ENCODE measurements at regions not wholly inside any gene's neighbourhood (a gene's known extent, or its start where the extent isn't known, plus 50 kb on each side); places are given as distances from the start of the nearest gene placed in this dataset.

- Mint-ChIP-seq H3K36me3 (ENCODE audit: low read depth) (no peaks in the 10 kb centered on the region), H3K27ac (no peak overlapping the region), H3K9me3 (no peaks in the 10 kb centered on the region), H3K4me1 (ENCODE audit: low read depth) (peaks cover 5% of the 10 kb centered on the region), H3K4me3 (no peak overlapping the region), H3K27me3 (peaks cover 10% of the 10 kb centered on the region)
- intact Hi-C loops (cut with micrococcal nuclease) = no loop called here
These were observed 67.0 kb upstream of the SIMC1 start for GRCh38 chr5:176171171-176171760.

- Mint-ChIP-seq H3K4me3 (no peak overlapping the region), H3K27me3 (peaks cover 8% of the 10 kb centered on the region), H3K4me1 (ENCODE audit: low read depth) (peaks cover 5% of the 10 kb centered on the region)
These were observed 66.0 kb upstream of the SIMC1 start for GRCh38 chr5:176172246-176172645.

GRCh38 chr5:176173647-176174046 is 64.6 kb upstream of the SIMC1 start:
- Mint-ChIP-seq H3K27me3 (peaks cover 12% of the 10 kb centered on the region), H3K9me3 (no peaks in the 10 kb centered on the region), H3K36me3 (ENCODE audit: low read depth) (no peaks in the 10 kb centered on the region), H3K27ac (no peak overlapping the region), H3K4me3 (no peak overlapping the region), H3K4me1 (ENCODE audit: low read depth) (peaks cover 5% of the 10 kb centered on the region)
- intact Hi-C loops (cut with micrococcal nuclease) = no loop called here

More at GRCh38 chr5:176172246-176172645, 66.0 kb upstream of the SIMC1 start:
- intact Hi-C loops (cut with micrococcal nuclease) = no loop called here
- Mint-ChIP-seq H3K36me3 (ENCODE audit: low read depth) (no peaks in the 10 kb centered on the region), H3K27ac (no peak overlapping the region), H3K9me3 (no peaks in the 10 kb centered on the region)

- Mint-ChIP-seq H3K4me1 (ENCODE audit: low read depth) (peaks cover 2% of the 10 kb centered on the region), H3K4me3 (no peak overlapping the region), H3K9me3 (no peaks in the 10 kb centered on the region), H3K36me3 (ENCODE audit: low read depth) (no peaks in the 10 kb centered on the region), H3K27ac (no peak overlapping the region), H3K27me3 (peaks cover 13% of the 10 kb centered on the region)
- intact Hi-C loops (cut with micrococcal nuclease) = no loop called here
These were observed 63.7 kb upstream of the SIMC1 start for GRCh38 chr5:176174345-176175025.

- Mint-ChIP-seq H3K4me3 (no peak overlapping the region), H3K36me3 (ENCODE audit: low read depth) (no peaks in the 10 kb centered on the region), H3K27me3 (peaks cover 13% of the 10 kb centered on the region), H3K4me1 (ENCODE audit: low read depth) (no peaks in the 10 kb centered on the region), H3K9me3 (no peaks in the 10 kb centered on the region), H3K27ac (no peak overlapping the region)
- intact Hi-C loops (cut with micrococcal nuclease) = no loop called here
These were observed 62.9 kb upstream of the SIMC1 start for GRCh38 chr5:176175101-176175852.

- H3K9me3 Mint-ChIP-seq = no peaks in the 10 kb centered on the region
- H3K4me1 Mint-ChIP-seq (ENCODE audit: low read depth) = no peaks in the 10 kb centered on the region
- intact Hi-C loops (cut with micrococcal nuclease) = no loop called here
- H3K27me3 Mint-ChIP-seq = peaks cover 14% of the 10 kb centered on the region
- H3K4me3 Mint-ChIP-seq = no peak overlapping the region
- H3K27ac Mint-ChIP-seq = no peak overlapping the region
- no peaks in the 10 kb centered on the region for H3K36me3 Mint-ChIP-seq (ENCODE audit: low read depth)
These were observed 62.0 kb upstream of the SIMC1 start for GRCh38 chr5:176176231-176176630.

- intact Hi-C loops (cut with micrococcal nuclease) = no loop called here
- Mint-ChIP-seq H3K4me3 (no peak overlapping the region), H3K36me3 (ENCODE audit: low read depth) (no peaks in the 10 kb centered on the region), H3K27me3 (peaks cover 17% of the 10 kb centered on the region), H3K4me1 (ENCODE audit: low read depth) (no peaks in the 10 kb centered on the region), H3K27ac (no peak overlapping the region), H3K9me3 (no peaks in the 10 kb centered on the region)
These were observed 59.4 kb upstream of the SIMC1 start for GRCh38 chr5:176178789-176179188.

GRCh38 chr5:176180339-176180738 is 57.9 kb upstream of the SIMC1 start:
- Mint-ChIP-seq H3K4me3 (no peak overlapping the region), H3K9me3 (no peaks in the 10 kb centered on the region), H3K27me3 (peaks cover 17% of the 10 kb centered on the region), H3K27ac (no peak overlapping the region), H3K36me3 (ENCODE audit: low read depth) (no peaks in the 10 kb centered on the region), H3K4me1 (ENCODE audit: low read depth) (no peaks in the 10 kb centered on the region)
- intact Hi-C loops (cut with micrococcal nuclease) = no loop called here

GRCh38 chr5:176180781-176181180 is 57.4 kb upstream of the SIMC1 start:
- no peak overlapping the region for H3K4me3 Mint-ChIP-seq
- H3K4me1 Mint-ChIP-seq (ENCODE audit: low read depth) = no peaks in the 10 kb centered on the region
- intact Hi-C loops (cut with micrococcal nuclease) = no loop called here
- H3K9me3 Mint-ChIP-seq = no peaks in the 10 kb centered on the region
- H3K27me3 Mint-ChIP-seq = peaks cover 16% of the 10 kb centered on the region
- H3K27ac Mint-ChIP-seq = no peak overlapping the region
- H3K36me3 Mint-ChIP-seq (ENCODE audit: low read depth) = no peaks in the 10 kb centered on the region

- Mint-ChIP-seq H3K4me1 (ENCODE audit: low read depth) (no peaks in the 10 kb centered on the region), H3K4me3 (no peak overlapping the region)
These were observed 56.9 kb upstream of the SIMC1 start for GRCh38 chr5:176181271-176181855.

GRCh38 chr5:176183321-176184074 is 54.7 kb upstream of the SIMC1 start:
- no peak overlapping the region for H3K27ac Mint-ChIP-seq
- peaks cover 12% of the 10 kb centered on the region for H3K27me3 Mint-ChIP-seq
- intact Hi-C loops (cut with micrococcal nuclease) = no loop called here

More at GRCh38 chr5:176181271-176181855, 56.9 kb upstream of the SIMC1 start:
- Mint-ChIP-seq H3K27me3 (peaks cover 12% of the 10 kb centered on the region), H3K36me3 (ENCODE audit: low read depth) (no peaks in the 10 kb centered on the region), H3K9me3 (no peaks in the 10 kb centered on the region), H3K27ac (no peak overlapping the region)
- intact Hi-C loops (cut with micrococcal nuclease) = no loop called here

GRCh38 chr5:176184608-176185132 is 53.6 kb upstream of the SIMC1 start:
- Mint-ChIP-seq H3K9me3 (no peaks in the 10 kb centered on the region), H3K36me3 (ENCODE audit: low read depth) (no peaks in the 10 kb centered on the region), H3K4me1 (ENCODE audit: low read depth) (no peaks in the 10 kb centered on the region), H3K4me3 (no peak overlapping the region), H3K27me3 (peaks cover 8% of the 10 kb centered on the region), H3K27ac (no peak overlapping the region)
- intact Hi-C loops (cut with micrococcal nuclease) = no loop called here

More at GRCh38 chr5:176183321-176184074, 54.7 kb upstream of the SIMC1 start:
- no peaks in the 10 kb centered on the region for H3K9me3 Mint-ChIP-seq
- no peaks in the 10 kb centered on the region for H3K4me1 Mint-ChIP-seq (ENCODE audit: low read depth)
- no peaks in the 10 kb centered on the region for H3K36me3 Mint-ChIP-seq (ENCODE audit: low read depth)
- no peak overlapping the region for H3K4me3 Mint-ChIP-seq

- Mint-ChIP-seq H3K27me3 (peaks cover 6% of the 10 kb centered on the region), H3K36me3 (ENCODE audit: low read depth) (no peaks in the 10 kb centered on the region), H3K27ac (no peak overlapping the region), H3K9me3 (no peaks in the 10 kb centered on the region), H3K4me1 (ENCODE audit: low read depth) (no peaks in the 10 kb centered on the region), H3K4me3 (no peak overlapping the region)
- intact Hi-C loops (cut with micrococcal nuclease) = no loop called here
These were observed 53.0 kb upstream of the SIMC1 start for GRCh38 chr5:176185133-176185733.
